Fibroblast of villous mesenchyme (primary cell): ENCODE measurements at regions not wholly inside any gene's neighbourhood (a gene's known extent, or its start where the extent isn't known, plus 50 kb on each side); places are given as distances from the start of the nearest gene placed in this dataset.

Experiments used
- DNase-seq: peaks from one replicate; pipeline ENCODE4 v3.0.0-alpha.2; 2010; ENCODE audit warnings: low read depth
- H3K4me3 ChIP-seq: 2 replicates; pipeline ENCODE4 v1.5.1; 2011; ENCODE audit warnings: low read depth, mild to moderate bottlenecking, low read length
- CTCF ChIP-seq: IDR thresholded peaks from 2 replicates; pipeline ENCODE4 v1.5.1; 2012; ENCODE audit warnings: low read depth, mild to moderate bottlenecking, low read length; ENCODE audit not compliant: insufficient read depth

GRCh38 chr1:82260051-82260450 lies 459.3 kb downstream of the ADGRL2 start:
- no peak for TF ChIP-seq CTCF
- no peak for DNase-seq
- H3K4me3 ChIP-seq: no peak overlapping the region

DNA sequence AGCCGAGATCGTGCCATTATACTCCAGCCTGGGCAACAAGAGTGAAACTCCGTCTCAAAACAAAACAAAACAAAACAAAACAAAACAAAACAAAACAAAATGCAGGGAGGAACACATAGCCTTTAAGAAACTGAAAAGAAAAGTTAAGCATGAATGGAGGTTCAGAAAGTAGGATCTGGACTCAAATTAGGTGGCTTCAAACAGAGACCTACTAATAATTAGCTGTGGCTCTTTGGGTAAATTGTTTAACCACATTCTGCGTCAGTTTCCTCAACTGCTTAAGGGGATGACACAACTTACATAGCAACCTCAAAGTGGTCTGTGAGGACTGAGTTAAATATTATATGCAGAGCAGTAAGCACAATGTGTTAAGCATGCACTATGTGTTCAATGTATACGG lies 458.2 kb downstream of the ADGRL2 start:
- no peak for TF ChIP-seq CTCF
- no peak overlapping the region for H3K4me3 ChIP-seq
- DNase-seq: no peak

DNA sequence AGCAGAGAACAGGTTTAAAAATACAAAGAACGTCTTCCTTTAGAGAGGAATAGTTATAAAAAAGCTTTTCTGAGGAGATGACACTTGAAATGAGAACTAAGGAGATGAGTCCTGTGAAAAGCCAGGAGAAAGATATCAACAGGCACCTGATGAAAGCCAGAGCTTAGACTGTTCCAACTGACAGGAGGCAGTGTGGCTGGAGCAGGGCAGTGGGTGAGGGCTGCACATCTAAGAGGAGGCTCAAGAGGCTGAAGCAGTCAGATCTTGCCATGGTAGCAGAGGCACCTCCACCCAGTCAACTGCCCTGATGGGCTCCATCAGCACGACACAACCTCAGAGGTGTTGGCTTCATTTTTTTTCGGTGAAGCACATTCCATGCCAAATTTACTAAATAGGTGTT lies 445.3 kb downstream of the ADGRL2 start:
- DNase-seq: no peak
- no peak overlapping the region for H3K4me3 ChIP-seq
- no peak for TF ChIP-seq CTCF

DNA sequence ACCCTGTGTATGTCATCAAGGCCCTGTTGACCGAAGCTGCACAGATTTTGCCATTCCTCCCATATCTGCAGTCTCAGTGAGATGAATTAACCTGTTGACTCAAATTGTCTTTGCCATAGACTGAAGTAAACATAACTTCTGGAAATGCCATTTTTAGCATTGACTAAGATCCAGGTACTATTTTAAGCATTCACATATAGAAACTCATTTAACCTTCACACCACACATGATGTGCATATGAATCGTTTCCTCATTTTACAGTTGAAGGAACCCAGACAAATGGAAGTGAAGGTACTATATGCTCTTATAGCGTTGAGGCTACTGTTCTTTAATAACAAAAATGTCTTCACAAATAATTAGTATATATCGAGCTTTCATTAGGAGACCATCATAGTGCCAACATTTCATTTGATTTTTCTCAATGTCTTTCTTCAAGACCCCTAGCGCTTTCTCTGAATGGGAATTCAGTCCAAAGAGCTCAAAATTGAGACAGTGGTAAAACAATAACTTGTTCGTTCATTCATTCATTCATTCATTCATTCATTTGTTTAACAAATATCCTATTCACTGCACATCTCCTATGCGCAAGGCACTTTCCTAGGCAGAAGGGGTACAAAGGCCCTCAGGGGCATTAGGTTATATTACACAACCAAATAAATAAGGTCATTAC lies 444.7 kb downstream of the ADGRL2 start:
- no peak for DNase-seq
- no peak for TF ChIP-seq CTCF
- no peak overlapping the region for H3K4me3 ChIP-seq

GRCh38 chr1:82240571-82240970 lies 439.8 kb downstream of the ADGRL2 start:
- no peak for TF ChIP-seq CTCF
- H3K4me3 ChIP-seq: no peak overlapping the region

DNA sequence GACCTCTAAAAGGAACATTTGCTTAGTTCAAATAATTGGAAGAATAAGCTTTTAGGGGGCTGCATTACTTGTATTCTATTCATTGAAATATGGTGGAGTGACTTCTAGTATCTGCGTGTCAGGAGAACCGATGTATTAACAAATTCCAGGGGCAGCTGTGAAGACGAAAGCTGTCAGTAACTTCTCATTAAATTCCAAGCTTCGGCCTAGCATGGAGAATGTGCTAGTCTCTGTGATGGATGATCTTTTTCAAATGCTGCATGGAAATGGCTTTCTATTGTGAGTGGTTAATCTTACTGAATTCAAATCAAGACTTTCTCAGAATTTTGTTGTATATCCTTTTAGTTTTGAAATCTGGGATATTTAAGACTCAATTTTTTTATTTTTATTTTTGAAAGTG lies 429.9 kb downstream of the ADGRL2 start:
- no peak for TF ChIP-seq CTCF
- H3K4me3 ChIP-seq: no peak overlapping the region
- no peak for DNase-seq

More at GRCh38 chr1:82240571-82240970, 439.8 kb downstream of the ADGRL2 start:
- no peak for DNase-seq
